ENCODE measurements at regions not wholly inside any gene's neighbourhood (a gene's known extent, or its start where the extent isn't known, plus 50 kb on each side); places are given as distances from the start of the nearest gene placed in this dataset.

GRCh38 chr2:144922519-144922918 lies 402.6 kb upstream of the ZEB2 start:
- Histone ChIP-seq H3K4me3 (no peak overlapping the region), H3K36me3 (no peaks in the 10 kb centered on the region), H3K27me3 (no peaks in the 10 kb centered on the region), H3K9me3 (ENCODE audit: low read depth) (no peaks in the 10 kb centered on the region), H3K27ac (no peak overlapping the region), H3K4me1 (ENCODE audit: low read depth) (no peaks in the 10 kb centered on the region)
- TF ChIP-seq CTCF (IDR thresholded peaks at IDR 0.05; ENCODE audit: low read depth, low read length): no peak
- DNase-seq (ENCODE audit: low read depth in 1 of 2, low spot score in 1 of 2): no peak

- TF ChIP-seq CTCF (IDR thresholded peaks at IDR 0.05; ENCODE audit: low read depth, low read length): no peak
Measured at GRCh38 chr2:144920755-144921530, 401.0 kb upstream of the ZEB2 start.

GRCh38 chr2:144914622-144915318 lies 394.9 kb upstream of the ZEB2 start:
- no peaks in the 10 kb centered on the region for H3K27me3 ChIP-seq
- no peaks in the 10 kb centered on the region for H3K9me3 ChIP-seq (ENCODE audit: low read depth)
- H3K4me3 ChIP-seq: no peak overlapping the region
- H3K27ac ChIP-seq: no peak overlapping the region
- no peak for TF ChIP-seq CTCF (IDR thresholded peaks at IDR 0.05; ENCODE audit: low read depth, low read length)
- no peaks in the 10 kb centered on the region for H3K4me1 ChIP-seq (ENCODE audit: low read depth)
- no peaks in the 10 kb centered on the region for H3K36me3 ChIP-seq
- no peak for DNase-seq (ENCODE audit: low read depth in 1 of 2, low spot score in 1 of 2)

More at GRCh38 chr2:144920755-144921530, 401.0 kb upstream of the ZEB2 start:
- Histone ChIP-seq H3K4me3 (no peak overlapping the region), H3K9me3 (ENCODE audit: low read depth) (no peaks in the 10 kb centered on the region), H3K4me1 (ENCODE audit: low read depth) (no peaks in the 10 kb centered on the region), H3K27me3 (no peaks in the 10 kb centered on the region), H3K27ac (no peak overlapping the region), H3K36me3 (no peaks in the 10 kb centered on the region)
- DNase-seq (ENCODE audit: low read depth in 1 of 2, low spot score in 1 of 2): no peak

- no peak for TF ChIP-seq CTCF (IDR thresholded peaks at IDR 0.05; ENCODE audit: low read depth, low read length)
- no peaks in the 10 kb centered on the region for H3K4me1 ChIP-seq (ENCODE audit: low read depth)
- H3K27me3 ChIP-seq: no peaks in the 10 kb centered on the region
- no peak for DNase-seq (ENCODE audit: low read depth in 1 of 2, low spot score in 1 of 2)
- H3K4me3 ChIP-seq: no peak overlapping the region
- no peaks in the 10 kb centered on the region for H3K36me3 ChIP-seq
- no peak overlapping the region for H3K27ac ChIP-seq
- no peaks in the 10 kb centered on the region for H3K9me3 ChIP-seq (ENCODE audit: low read depth)
Measured at GRCh38 chr2:144914113-144914512, 394.2 kb upstream of the ZEB2 start.

GRCh38 chr2:144912206-144912605 lies 392.3 kb upstream of the ZEB2 start:
- no peak for DNase-seq (ENCODE audit: low read depth in 1 of 2, low spot score in 1 of 2)

More at GRCh38 chr2:144912206-144912605, 392.3 kb upstream of the ZEB2 start:
- no peak overlapping the region for H3K4me3 ChIP-seq
- no peaks in the 10 kb centered on the region for H3K36me3 ChIP-seq
- H3K4me1 ChIP-seq (ENCODE audit: low read depth): no peaks in the 10 kb centered on the region
- no peak for TF ChIP-seq CTCF (IDR thresholded peaks at IDR 0.05; ENCODE audit: low read depth, low read length)
- H3K9me3 ChIP-seq (ENCODE audit: low read depth): no peaks in the 10 kb centered on the region
- no peaks in the 10 kb centered on the region for H3K27me3 ChIP-seq
- no peak overlapping the region for H3K27ac ChIP-seq
